ENCODE measurements at regions not wholly inside any gene's neighbourhood (a gene's known extent, or its start where the extent isn't known, plus 50 kb on each side); places are given as distances from the start of the nearest gene placed in this dataset.
A peak's percentile ranks its signal among the peaks of the same experiment; 100 is the strongest.

- ChIA-PET CTCF (no interaction called here), POLR2A (no interaction called here)
- DNase-seq (ENCODE audit: extremely low spot score) = no peak
- TF ChIP-seq ELF4 (IDR thresholded peaks at IDR 0.05) (no peak), FOXK2 (IDR thresholded peaks at IDR 0.05) (no peak), NFRKB (IDR thresholded peaks at IDR 0.05) (no peak), TARDBP (IDR thresholded peaks at IDR 0.05) (no peak), SP1 (IDR thresholded peaks at IDR 0.05) (no peak), FOXA1 (IDR thresholded peaks at IDR 0.05) (no peak)
Observed at GRCh38 chr16:73636196-73636595, 588.3 kb upstream of the ZFHX3 start.

DNA sequence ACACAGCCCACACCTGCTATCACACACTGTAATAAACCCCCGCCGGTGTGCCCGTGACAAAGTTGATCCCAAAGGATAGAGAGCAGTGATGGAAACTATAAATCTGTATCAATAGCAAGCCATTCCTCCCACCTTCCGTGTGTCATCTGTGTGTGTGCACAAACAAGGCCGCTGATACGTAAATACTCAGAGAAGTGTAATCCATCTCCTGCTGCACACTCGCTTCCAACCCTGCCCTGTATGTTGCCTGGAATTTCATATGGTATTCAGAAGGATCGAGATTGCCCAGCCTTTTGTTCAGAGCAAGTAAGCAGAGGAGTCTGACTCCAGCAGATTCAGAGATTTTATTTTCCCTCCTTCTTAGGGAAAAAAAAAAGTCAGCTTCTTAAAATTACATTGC is 581.1 kb upstream of the ZFHX3 start:
- TF ChIP-seq SP1 (IDR thresholded peaks at IDR 0.05) (no peak), SUZ12 (IDR thresholded peaks at IDR 0.05) (no peak), CTBP1 (IDR thresholded peaks at IDR 0.05; ENCODE audit: borderline replicate concordance) (no peak), TARDBP (IDR thresholded peaks at IDR 0.05) (no peak), LEF1 (IDR thresholded peaks at IDR 0.05; ENCODE audit: borderline replicate concordance) (no peak), L3MBTL2 (conservative IDR thresholded peaks at IDR 0.05) (no peak), ARNT (IDR thresholded peaks at IDR 0.05) (no peak)
- ChIA-PET CTCF (no interaction called here), POLR2A (no interaction called here)
- DNase-seq (ENCODE audit: extremely low spot score) = no peak

- POLR2A ChIA-PET = no interaction called here
- CTCF ChIA-PET = no interaction called here
- TF ChIP-seq SUZ12 (IDR thresholded peaks at IDR 0.05) (no peak), SP1 (IDR thresholded peaks at IDR 0.05) (no peak), HDGF (IDR thresholded peaks at IDR 0.05; ENCODE audit: borderline replicate concordance) (no peak), ARNT (IDR thresholded peaks at IDR 0.05) (no peak), LEF1 (IDR thresholded peaks at IDR 0.05; ENCODE audit: borderline replicate concordance) (no peak), CTBP1 (IDR thresholded peaks at IDR 0.05; ENCODE audit: borderline replicate concordance) (no peak), FOXA1 (IDR thresholded peaks at IDR 0.05) (no peak), BHLHE40 (IDR thresholded peaks at IDR 0.05; ENCODE audit: borderline replicate concordance) (no peak), ZNF384 (IDR thresholded peaks at IDR 0.05) (no peak), NFRKB (IDR thresholded peaks at IDR 0.05) (no peak)
- TF ChIP-seq, protein P1, sequence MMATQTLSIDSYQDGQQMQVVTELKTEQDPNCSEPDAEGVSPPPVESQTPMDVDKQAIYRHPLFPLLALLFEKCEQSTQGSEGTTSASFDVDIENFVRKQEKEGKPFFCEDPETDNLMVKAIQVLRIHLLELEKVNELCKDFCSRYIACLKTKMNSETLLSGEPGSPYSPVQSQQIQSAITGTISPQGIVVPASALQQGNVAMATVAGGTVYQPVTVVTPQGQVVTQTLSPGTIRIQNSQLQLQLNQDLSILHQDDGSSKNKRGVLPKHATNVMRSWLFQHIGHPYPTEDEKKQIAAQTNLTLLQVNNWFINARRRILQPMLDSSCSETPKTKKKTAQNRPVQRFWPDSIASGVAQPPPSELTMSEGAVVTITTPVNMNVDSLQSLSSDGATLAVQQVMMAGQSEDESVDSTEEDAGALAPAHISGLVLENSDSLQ (IDR thresholded peaks at IDR 0.05) = no peak
- DNase-seq (ENCODE audit: extremely low spot score) = no peak
Observed at GRCh38 chr16:73617738-73618137, 569.8 kb upstream of the ZFHX3 start.

GRCh38 chr16:73616770-73617169 is 568.8 kb upstream of the ZFHX3 start:
- ChIA-PET POLR2A (no interaction called here), CTCF (interaction anchor here (0.6 kb wide), 1 partner anchor 7 kb away, joined by 3 read pairs; no protein-coding TSS in a partner anchor)
- TF ChIP-seq LEF1 (IDR thresholded peaks at IDR 0.05; ENCODE audit: borderline replicate concordance) (no peak), FOXA1 (IDR thresholded peaks at IDR 0.05) (no peak), FOXK2 (IDR thresholded peaks at IDR 0.05) (no peak), HDGF (IDR thresholded peaks at IDR 0.05; ENCODE audit: borderline replicate concordance) (no peak), L3MBTL2 (conservative IDR thresholded peaks at IDR 0.05) (no peak)
- DNase-seq (ENCODE audit: extremely low spot score) = no peak

GRCh38 chr16:73616166-73616753 is 568.3 kb upstream of the ZFHX3 start:
- CTCF ChIA-PET = interaction anchor here (0.6 kb wide), 1 partner anchor 8 kb away, joined by 3 read pairs; no protein-coding TSS in a partner anchor
- no peak for DNase-seq (ENCODE audit: extremely low spot score)
- POLR2A ChIA-PET = no interaction called here
- TF ChIP-seq TARDBP (IDR thresholded peaks at IDR 0.05) (no peak), CTBP1 (IDR thresholded peaks at IDR 0.05; ENCODE audit: borderline replicate concordance) (no peak), HDGF (IDR thresholded peaks at IDR 0.05; ENCODE audit: borderline replicate concordance) (no peak), SP1 (IDR thresholded peaks at IDR 0.05) (no peak), SUZ12 (IDR thresholded peaks at IDR 0.05) (no peak)
- TF ChIP-seq, protein P1 (IDR thresholded peaks at IDR 0.05) = peak; percentile 94

DNA sequence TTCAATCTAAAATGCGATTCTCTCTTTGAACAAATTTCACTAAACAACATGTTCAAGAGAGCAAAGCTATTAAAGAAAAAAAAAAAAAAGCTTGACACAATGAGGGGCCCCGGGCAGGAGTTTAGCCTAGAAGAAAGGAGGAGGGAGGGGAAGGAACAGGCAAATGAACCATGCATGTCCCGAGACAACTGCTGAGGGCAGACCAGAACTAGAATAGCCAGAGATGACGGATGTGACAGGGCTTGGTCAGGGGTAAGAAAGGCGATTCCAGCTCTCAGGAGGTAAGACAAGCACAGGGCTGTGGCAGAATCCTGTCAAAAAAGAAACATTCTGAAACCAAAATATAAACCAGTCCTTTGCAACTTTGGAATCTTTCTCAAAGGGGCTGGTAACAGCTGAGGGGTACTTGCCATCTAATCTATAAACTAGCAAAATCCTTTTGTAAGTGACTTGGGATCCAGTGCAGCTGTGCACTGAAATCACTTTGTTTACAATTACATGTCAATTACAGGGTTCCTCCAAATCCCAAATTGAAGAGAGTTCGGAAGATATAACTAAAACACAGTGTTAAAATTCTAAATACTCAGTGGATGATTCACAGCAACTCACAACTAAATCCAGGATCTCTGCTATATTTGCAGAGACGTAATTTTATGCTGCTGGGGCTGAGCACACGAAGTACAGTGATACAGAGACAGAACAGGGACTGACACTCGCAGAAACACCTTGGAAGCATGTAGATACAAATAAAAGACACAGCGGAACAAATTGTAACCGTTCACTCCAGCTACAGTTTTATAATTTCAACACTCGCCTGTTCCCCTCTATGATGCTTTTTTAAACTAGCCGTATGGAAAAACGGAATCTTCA is 567.4 kb upstream of the ZFHX3 start:
- ChIA-PET CTCF (no interaction called here), POLR2A (no interaction called here)
- DNase-seq (ENCODE audit: extremely low spot score) = no peak
- TF ChIP-seq HDGF (IDR thresholded peaks at IDR 0.05; ENCODE audit: borderline replicate concordance) = no peak

GRCh38 chr16:73614131-73614530 is 566.2 kb upstream of the ZFHX3 start:
- TF ChIP-seq CTBP1 (IDR thresholded peaks at IDR 0.05; ENCODE audit: borderline replicate concordance) = no peak
- TF ChIP-seq FOXM1 (IDR thresholded peaks at IDR 0.05; ENCODE audit: borderline replicate concordance) = no peak
- no peak for TF ChIP-seq TARDBP (IDR thresholded peaks at IDR 0.05)
- TF ChIP-seq FOXK2 (IDR thresholded peaks at IDR 0.05) = no peak
- TF ChIP-seq ARNT (IDR thresholded peaks at IDR 0.05) = no peak
- TF ChIP-seq SUZ12 (IDR thresholded peaks at IDR 0.05) = no peak
- no peak for TF ChIP-seq SP1 (IDR thresholded peaks at IDR 0.05)
- TF ChIP-seq ELF4 (IDR thresholded peaks at IDR 0.05) = no peak
- TF ChIP-seq HDGF (IDR thresholded peaks at IDR 0.05; ENCODE audit: borderline replicate concordance) = no peak
- no peak for TF ChIP-seq NFRKB (IDR thresholded peaks at IDR 0.05)
- TF ChIP-seq, protein P1 (IDR thresholded peaks at IDR 0.05) = no peak
- no peak for TF ChIP-seq L3MBTL2 (conservative IDR thresholded peaks at IDR 0.05)
- no peak for TF ChIP-seq LEF1 (IDR thresholded peaks at IDR 0.05; ENCODE audit: borderline replicate concordance)
- TF ChIP-seq FOXA1 (IDR thresholded peaks at IDR 0.05) = no peak
- no peak for TF ChIP-seq ZNF384 (IDR thresholded peaks at IDR 0.05)
- TF ChIP-seq BHLHE40 (IDR thresholded peaks at IDR 0.05; ENCODE audit: borderline replicate concordance) = no peak
- DNase-seq (ENCODE audit: extremely low spot score) = no peak
- ChIA-PET POLR2A (no interaction called here), CTCF (no interaction called here)

All from HEK293T (cell line).